PC-3 (cell line): ENCODE measurements at regions not wholly inside any gene's neighbourhood (a gene's known extent, or its start where the extent isn't known, plus 50 kb on each side); places are given as distances from the start of the nearest gene placed in this dataset.

Experiments used
- ATAC-seq: fragments of 200-7000 bp; cut with Tn5 transposase; 2 replicates; pipeline ENCODE4 v1.9.1; 2020; ENCODE audit warnings: mild to moderate bottlenecking, moderate library complexity
- BruUV-seq: library from RNA; stranded (reverse); fragments of 400-500 nt; replicated peaks from 2 replicates; lab custom pipeline; 2021; lab: Mats Ljungman, UMichigan
- CTCF ChIA-PET: fragments of 300-600 bp; sonication (Branson Sonifier 250); formaldehyde crosslinking; loops from one replicate; lab custom pipeline; 2022; ENCODE audit warnings: antibody characterized with exemption; lab: Charles Lee
- POLR2A ChIA-PET: fragments of 300-600 bp; sonication (Branson Sonifier 250); formaldehyde crosslinking; loops from one replicate; lab custom pipeline; 2022; ENCODE audit warnings: antibody characterized with exemption; ENCODE audit not compliant: unreplicated experiment; lab: Charles Lee
- DNase-seq: peaks from one replicate; pipeline ENCODE4 v3.0.0-alpha.2; 2015
- H2AFZ ChIP-seq: fragments of 300-600 bp; sonication (generic); 2 replicates; pipeline ENCODE4 v1.6.0; 2016; ENCODE audit warnings: antibody characterized with exemption, low read length
- H3F3A ChIP-seq: fragments of 300-600 bp; sonication (generic); one replicate; pipeline ENCODE4 v1.6.0; 2017; ENCODE audit warnings: antibody characterized with exemption, low read length, control low read depth, mild to moderate bottlenecking; ENCODE audit not compliant: unreplicated experiment
- H3K27ac ChIP-seq: fragments of 300-600 bp; sonication (generic); 2 replicates; pipeline ENCODE4 v1.5.1; 2016; ENCODE audit warnings: mild to moderate bottlenecking, low read length
- H3K27me3 ChIP-seq: fragments of 300-600 bp; sonication (generic); 2 replicates; pipeline ENCODE4 v1.6.1; 2016; ENCODE audit warnings: low read length, mixed read lengths
- H3K36me3 ChIP-seq: fragments of 300-600 bp; sonication (generic); 2 replicates; pipeline ENCODE4 v1.6.1; 2016; ENCODE audit warnings: low read depth, mixed run types, low read length, mixed read lengths
- H3K4me1 ChIP-seq: fragments of 300-600 bp; sonication (generic); 2 replicates; pipeline ENCODE4 v1.5.1; 2016; ENCODE audit warnings: low read length; ENCODE audit not compliant: insufficient read depth
- H3K4me2 ChIP-seq: fragments of 300-600 bp; sonication (generic); 2 replicates; pipeline ENCODE4 v1.6.0; 2016; ENCODE audit warnings: low read length
- H3K4me3 ChIP-seq: fragments of 300-600 bp; sonication (generic); 2 replicates; pipeline ENCODE4 v1.5.1; 2016; ENCODE audit warnings: mild to moderate bottlenecking, low read length, mixed read lengths
- H3K79me2 ChIP-seq: fragments of 300-600 bp; sonication (generic); 2 replicates; pipeline ENCODE4 v1.6.1; 2017; ENCODE audit warnings: low read length, mixed read lengths
- H3K9ac ChIP-seq: fragments of 300-600 bp; sonication (generic); 2 replicates; pipeline ENCODE4 v1.6.0; 2016; ENCODE audit warnings: mild to moderate bottlenecking, low read length
- H3K9me2 ChIP-seq: fragments of 300-600 bp; sonication (generic); replicated peaks from 2 replicates; pipeline ENCODE4 v1.6.1; 2016; ENCODE audit warnings: mixed run types, low read length, mixed read lengths
- H3K9me3 ChIP-seq: fragments of 300-600 bp; sonication (generic); 2 replicates; pipeline ENCODE4 v1.6.1; 2016; ENCODE audit warnings: low read length, mixed read lengths
- H4K20me1 ChIP-seq: fragments of 300-600 bp; sonication (generic); 2 replicates; pipeline ENCODE4 v1.6.1; 2016; ENCODE audit warnings: low read length, mixed read lengths
- CTCF ChIP-seq: fragments of 300-600 bp; sonication (generic); conservative IDR thresholded peaks from 2 replicates; pipeline ENCODE4 v1.5.1; 2017; ENCODE audit warnings: antibody characterized with exemption, low read depth, mild to moderate bottlenecking, low read length
- EZH2 ChIP-seq: fragments of 300-600 bp; sonication (generic); IDR thresholded peaks from one replicate; pipeline ENCODE4 v1.6.1; 2017; ENCODE audit warnings: antibody characterized with exemption, mild to moderate bottlenecking, low read length; ENCODE audit not compliant: unreplicated experiment
- EZH2phosphoT487 ChIP-seq: fragments of 300-600 bp; sonication (generic); IDR thresholded peaks from 2 replicates; pipeline ENCODE4 v1.6.1; 2018; ENCODE audit warnings: mild to moderate bottlenecking, antibody characterized with exemption, low read length, borderline replicate concordance
- intact Hi-C: fragments of 100-400 bp; cut with micrococcal nuclease; formaldehyde crosslinking; loops from 2 replicates; pipeline ENCODE4 v1.9.0; 2023

GRCh38 chr6:142570221-142570671 lies 268.4 kb downstream of the ADGRG6 start:
- Histone ChIP-seq H3K4me3 (no peak overlapping the region), H3K27me3 (no peaks in the 10 kb centered on the region), H3K4me2 (no peak overlapping the region), H3F3A (no peaks in the 10 kb centered on the region), H3K9me3 (no peaks in the 10 kb centered on the region), H3K4me1 (peaks cover 4% of the 10 kb centered on the region; the same call in 1 of the 2 replicates), H3K79me2 (no peaks in the 10 kb centered on the region), H2AFZ (no peak overlapping the region), H3K9ac (no peak overlapping the region), H3K27ac (no peak overlapping the region), H4K20me1 (no peaks in the 10 kb centered on the region), H3K36me3 (no peaks in the 10 kb centered on the region), H3K9me2 (no peaks in the 10 kb centered on the region)
- CTCF ChIA-PET, result no interaction called here
- DNase-seq (peak; percentile 9), ATAC-seq (no peak)
- no peak for TF ChIP-seq EZH2
- TF ChIP-seq CTCF, result no peak
- TF ChIP-seq EZH2phosphoT487, result no peak
- no TSS peak for BruUV-seq
- POLR2A ChIA-PET, result no interaction called here
- intact Hi-C loops, result no loop called here

- DNase-seq (peak; percentile 69), ATAC-seq (peak; percentile 90)
- no peaks in the 10 kb centered on the region for H4K20me1 ChIP-seq
- no peak for TF ChIP-seq EZH2
- no peak for TF ChIP-seq EZH2phosphoT487
- TF ChIP-seq CTCF, result no peak
- intact Hi-C loops, result no loop called here
- ChIA-PET POLR2A (interaction anchor here (0.5 to 0.7 kb wide), 2 partner anchors 145 to 405 kb away, joined by 3 to 6 read pairs; no protein-coding TSS in a partner anchor), CTCF (no interaction called here)
- H3K9ac ChIP-seq, result no peak overlapping the region
- H3K9me3 ChIP-seq, result no peaks in the 10 kb centered on the region
- H3K36me3 ChIP-seq, result no peaks in the 10 kb centered on the region
- H3K79me2 ChIP-seq, result no peaks in the 10 kb centered on the region
- no peak overlapping the region for H3K4me2 ChIP-seq
- H3K4me3 ChIP-seq, result no peak overlapping the region
- H3K27ac ChIP-seq, result 0 out of 2 replicates have a peak overlapping the region, but pooled peaks have one; percentile 7
- no peaks in the 10 kb centered on the region for H3K9me2 ChIP-seq
- H3K4me1 ChIP-seq, result peaks cover 6% of the 10 kb centered on the region; the same call in 1 of the 2 replicates
- H3K27me3 ChIP-seq, result 0 out of 2 replicates have a peak, but pooled peaks cover 7% of the 10 kb centered on the region
- no peaks in the 10 kb centered on the region for H3F3A ChIP-seq
- H2AFZ ChIP-seq, result no peak overlapping the region
- BruUV-seq, result no TSS peak
Observed at GRCh38 chr6:142592876-142593275, 291.1 kb downstream of the ADGRG6 start.

- no peaks in the 10 kb centered on the region for H3F3A ChIP-seq
- POLR2A ChIA-PET, result interaction anchor here (0.6 kb wide), 1 partner anchor 35 kb away, joined by 4 read pairs; no protein-coding TSS in a partner anchor
- TF ChIP-seq EZH2phosphoT487, result no peak
- no peak for TF ChIP-seq EZH2
- H3K36me3 ChIP-seq, result no peaks in the 10 kb centered on the region
- no peak for ATAC-seq
- no peak overlapping the region for H3K9ac ChIP-seq
- H3K9me2 ChIP-seq, result no peaks in the 10 kb centered on the region
- no peak for DNase-seq
- H4K20me1 ChIP-seq, result no peaks in the 10 kb centered on the region
- no peaks in the 10 kb centered on the region for H3K4me1 ChIP-seq
- no peaks in the 10 kb centered on the region for H3K9me3 ChIP-seq
- H3K27me3 ChIP-seq, result 0 out of 2 replicates have a peak, but pooled peaks cover 7% of the 10 kb centered on the region
- H2AFZ ChIP-seq, result no peak overlapping the region
- intact Hi-C loops, result no loop called here
- no TSS peak for BruUV-seq
- no peak overlapping the region for H3K27ac ChIP-seq
- H3K79me2 ChIP-seq, result no peaks in the 10 kb centered on the region
- CTCF ChIA-PET, result no interaction called here
- no peak overlapping the region for H3K4me3 ChIP-seq
- H3K4me2 ChIP-seq, result no peak overlapping the region
Observed at GRCh38 chr6:142597836-142598235, 296.0 kb downstream of the ADGRG6 start.
